Osteoblast (primary cell): ENCODE measurements at regions not wholly inside any gene's neighbourhood (a gene's known extent, or its start where the extent isn't known, plus 50 kb on each side); places are given as distances from the start of the nearest gene placed in this dataset.

Experiments used
- DNase-seq: peaks from one replicate; pipeline ENCODE4 v3.0.0; 2011; ENCODE audit warnings: low spot score, mixed read lengths; ENCODE audit not compliant: insufficient read length; ENCODE audit errors: missing footprints
- H2AFZ ChIP-seq: 2 replicates; pipeline ENCODE4 v1.6.0; 2011; ENCODE audit warnings: mild to moderate bottlenecking, low read length
- H3K27ac ChIP-seq: 2 replicates; pipeline ENCODE4 v1.5.1; 2011; ENCODE audit warnings: mild to moderate bottlenecking, low read depth, low read length, moderate library complexity
- H3K27me3 ChIP-seq: 2 replicates; pipeline ENCODE4 v1.6.0; 2012; ENCODE audit warnings: mild to moderate bottlenecking, control low read depth, inconsistent platforms, low read length, moderate library complexity; ENCODE audit not compliant: insufficient read depth
- H3K36me3 ChIP-seq: 2 replicates; pipeline ENCODE4 v1.5.1; 2011; ENCODE audit warnings: mild to moderate bottlenecking, low read length, control low read depth, moderate library complexity; ENCODE audit not compliant: insufficient read depth
- H3K4me1 ChIP-seq: 2 replicates; pipeline ENCODE4 v1.5.1; 2011; ENCODE audit warnings: mild to moderate bottlenecking, low read length, control low read depth, moderate library complexity; ENCODE audit not compliant: insufficient read depth
- H3K4me2 ChIP-seq: 2 replicates; pipeline ENCODE4 v1.6.0; 2011; ENCODE audit warnings: mild to moderate bottlenecking, low read length; ENCODE audit not compliant: insufficient read depth
- H3K4me3 ChIP-seq: fragments of 200-600 bp; sonication (generic); 3 replicates; pipeline ENCODE4 v1.5.1; 2012; ENCODE audit warnings: mild to moderate bottlenecking, low read length, inconsistent platforms; ENCODE audit not compliant: insufficient read depth
- H3K79me2 ChIP-seq: 2 replicates; pipeline ENCODE4 v1.6.0; 2012; ENCODE audit warnings: mild to moderate bottlenecking, low read length, control low read depth, inconsistent platforms; ENCODE audit not compliant: insufficient read depth
- H3K9me3 ChIP-seq: 2 replicates; pipeline ENCODE4 v1.5.1; 2011; ENCODE audit warnings: low read depth, low read length, control low read depth
- H4K20me1 ChIP-seq: 2 replicates; pipeline ENCODE4 v1.6.0; 2012; ENCODE audit warnings: mild to moderate bottlenecking, low read length, control low read depth; ENCODE audit not compliant: insufficient read depth
- TF ChIP-seq, protein P1 (sequence below): IDR thresholded peaks from 2 replicates; pipeline ENCODE4 v1.5.1; 2011; ENCODE audit warnings: mild to moderate bottlenecking, low read depth, low read length, moderate library complexity; ENCODE audit errors: extremely low read depth

DNA sequence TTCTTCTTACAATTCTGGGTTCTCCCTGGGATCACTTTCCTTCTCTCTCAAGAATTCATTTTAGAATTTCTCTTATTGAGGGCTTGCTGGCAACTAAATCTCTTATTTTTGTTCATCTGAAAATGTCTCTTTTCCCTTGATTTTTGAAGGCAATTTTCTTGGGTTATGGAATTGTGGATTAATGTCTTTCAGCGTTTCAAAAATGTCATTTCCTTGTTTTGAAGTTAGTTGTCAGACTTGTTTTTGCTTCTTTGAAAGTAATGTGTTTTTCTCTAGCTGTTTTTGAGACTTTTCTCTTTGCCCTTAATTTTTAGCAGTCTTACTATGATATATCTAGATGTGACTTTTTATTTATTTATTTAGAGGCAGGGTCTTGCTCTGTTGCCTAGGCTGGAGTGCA lies 205.7 kb downstream of the CHIC2 start:
- no peak for DNase-seq
- no peak overlapping the region for H3K27ac ChIP-seq
- H3K36me3 ChIP-seq: no peaks in the 10 kb centered on the region
- no peak overlapping the region for H3K4me2 ChIP-seq
- H3K79me2 ChIP-seq: no peaks in the 10 kb centered on the region
- H3K27me3 ChIP-seq: no peaks in the 10 kb centered on the region
- TF ChIP-seq, protein P1, sequence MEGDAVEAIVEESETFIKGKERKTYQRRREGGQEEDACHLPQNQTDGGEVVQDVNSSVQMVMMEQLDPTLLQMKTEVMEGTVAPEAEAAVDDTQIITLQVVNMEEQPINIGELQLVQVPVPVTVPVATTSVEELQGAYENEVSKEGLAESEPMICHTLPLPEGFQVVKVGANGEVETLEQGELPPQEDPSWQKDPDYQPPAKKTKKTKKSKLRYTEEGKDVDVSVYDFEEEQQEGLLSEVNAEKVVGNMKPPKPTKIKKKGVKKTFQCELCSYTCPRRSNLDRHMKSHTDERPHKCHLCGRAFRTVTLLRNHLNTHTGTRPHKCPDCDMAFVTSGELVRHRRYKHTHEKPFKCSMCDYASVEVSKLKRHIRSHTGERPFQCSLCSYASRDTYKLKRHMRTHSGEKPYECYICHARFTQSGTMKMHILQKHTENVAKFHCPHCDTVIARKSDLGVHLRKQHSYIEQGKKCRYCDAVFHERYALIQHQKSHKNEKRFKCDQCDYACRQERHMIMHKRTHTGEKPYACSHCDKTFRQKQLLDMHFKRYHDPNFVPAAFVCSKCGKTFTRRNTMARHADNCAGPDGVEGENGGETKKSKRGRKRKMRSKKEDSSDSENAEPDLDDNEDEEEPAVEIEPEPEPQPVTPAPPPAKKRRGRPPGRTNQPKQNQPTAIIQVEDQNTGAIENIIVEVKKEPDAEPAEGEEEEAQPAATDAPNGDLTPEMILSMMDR: no peak
- no peak overlapping the region for H3K4me3 ChIP-seq
- H4K20me1 ChIP-seq: no peaks in the 10 kb centered on the region
- peaks cover 45% of the 10 kb centered on the region for H3K4me1 ChIP-seq
- H3K9me3 ChIP-seq: no peaks in the 10 kb centered on the region
- no peak overlapping the region for H2AFZ ChIP-seq

GRCh38 chr4:53855581-53856250 lies 208.7 kb downstream of the CHIC2 start:
- Histone ChIP-seq H3K4me3 (peak overlapping the region; percentile 1), H3K4me2 (peak overlapping the region; percentile 55)

GRCh38 chr4:53854991-53855568 lies 209.3 kb downstream of the CHIC2 start:
- Histone ChIP-seq H3K9me3 (no peaks in the 10 kb centered on the region), H3K27ac (peak overlapping the region; percentile 89), H3K36me3 (no peaks in the 10 kb centered on the region), H2AFZ (no peak overlapping the region), H4K20me1 (no peaks in the 10 kb centered on the region), H3K4me2 (peak overlapping the region; percentile 55), H3K27me3 (no peaks in the 10 kb centered on the region), H3K79me2 (no peaks in the 10 kb centered on the region), H3K4me3 (peak overlapping the region; percentile 1), H3K4me1 (peaks cover 40% of the 10 kb centered on the region)
- no peak for DNase-seq
- TF ChIP-seq, protein P1: no peak

More at GRCh38 chr4:53855581-53856250, 208.7 kb downstream of the CHIC2 start:
- TF ChIP-seq, protein P1: no peak
- DNase-seq: no peak
- Histone ChIP-seq H3K9me3 (no peaks in the 10 kb centered on the region), H3K4me1 (peaks cover 40% of the 10 kb centered on the region), H3K79me2 (no peaks in the 10 kb centered on the region), H2AFZ (no peak overlapping the region), H3K27ac (peak overlapping the region; percentile 89), H3K36me3 (no peaks in the 10 kb centered on the region), H3K27me3 (no peaks in the 10 kb centered on the region), H4K20me1 (no peaks in the 10 kb centered on the region)

DNA sequence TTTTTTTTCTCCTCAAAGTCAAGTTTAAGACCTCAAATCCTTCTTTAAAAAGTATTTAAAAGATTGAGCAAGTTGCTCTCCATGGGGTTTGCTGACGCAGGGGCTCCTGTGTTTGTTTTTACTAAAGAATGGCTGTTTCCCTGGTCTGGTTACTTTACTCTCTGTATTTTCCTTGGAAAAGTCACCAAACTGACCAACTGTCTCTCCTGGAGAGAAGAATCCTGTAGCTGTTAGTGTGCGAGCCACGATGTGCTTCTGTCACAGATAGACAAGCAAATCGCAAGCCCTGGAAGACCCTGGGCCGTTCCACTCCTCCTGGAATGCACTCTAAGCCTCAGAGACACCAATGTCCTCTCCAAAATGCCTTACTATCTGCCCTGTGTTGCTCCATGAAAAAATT lies 212.1 kb downstream of the CHIC2 start:
- no peaks in the 10 kb centered on the region for H3K79me2 ChIP-seq
- DNase-seq: no peak
- no peaks in the 10 kb centered on the region for H4K20me1 ChIP-seq
- H3K9me3 ChIP-seq: no peaks in the 10 kb centered on the region
- H3K36me3 ChIP-seq: no peaks in the 10 kb centered on the region
- no peaks in the 10 kb centered on the region for H3K27me3 ChIP-seq
- peak overlapping the region; percentile 83 for H2AFZ ChIP-seq
- H3K4me3 ChIP-seq: no peak overlapping the region
- peaks cover 40% of the 10 kb centered on the region for H3K4me1 ChIP-seq
- H3K4me2 ChIP-seq: peak overlapping the region; percentile 60
- H3K27ac ChIP-seq: peak overlapping the region; percentile 60
- TF ChIP-seq, protein P1: no peak
